ENCODE measurements at regions not wholly inside any gene's neighbourhood (a gene's known extent, or its start where the extent isn't known, plus 50 kb on each side); places are given as distances from the start of the nearest gene placed in this dataset.

- H3K9ac ChIP-seq (ENCODE audit: insufficient read depth, low read length), result no peak overlapping the region
- H3K79me2 ChIP-seq (ENCODE audit: control insufficient read depth, insufficient read depth, low read length), result no peaks in the 10 kb centered on the region
- no peaks in the 10 kb centered on the region for H4K20me1 ChIP-seq (ENCODE audit: control insufficient read depth, extremely low read depth, insufficient read depth, low read length)
- TF ChIP-seq EZH2 (IDR thresholded peaks at IDR 0.05; ENCODE audit: low read length, missing control alignments), result no peak
- no peak for TF ChIP-seq CTCF (conservative IDR thresholded peaks at IDR 0.05 in 1 of 2, IDR thresholded peaks at IDR 0.05 in 1 of 2; ENCODE audit: low read depth in 1 of 2, low read length in 2 of 2)
- no peak overlapping the region for H3K4me3 ChIP-seq (replicated peaks in 1 of 4; ENCODE audit: control extremely low read depth in 1 of 4, insufficient read depth in 1 of 4, low read depth in 3 of 4, low read length in 4 of 4)
- peaks cover 42% of the 10 kb centered on the region for H3K27me3 ChIP-seq (ENCODE audit: control insufficient read depth, insufficient read depth, low read length)
- H2AFZ ChIP-seq (ENCODE audit: low read length), result no peak overlapping the region
- no peak overlapping the region for H3K4me2 ChIP-seq (ENCODE audit: extremely low read depth, insufficient read depth, low read length)
- H3K27ac ChIP-seq (ENCODE audit: insufficient read depth, low read length), result no peak overlapping the region
- H3K36me3 ChIP-seq (ENCODE audit: control insufficient read depth, insufficient read depth, low read length), result no peaks in the 10 kb centered on the region
- H3K9me3 ChIP-seq (ENCODE audit: control insufficient read depth, insufficient read depth, low read depth, low read length), result no peaks in the 10 kb centered on the region
- no peak for DNase-seq (ENCODE audit: low read depth in 2 of 2)
- no peaks in the 10 kb centered on the region for H3K4me1 ChIP-seq (ENCODE audit: control insufficient read depth, extremely low read depth, insufficient read depth, low read length)
Measured at GRCh38 chr9:113785334-113785733, 90.8 kb upstream of the ZNF618 start.

- Histone ChIP-seq H3K36me3 (ENCODE audit: control insufficient read depth, insufficient read depth, low read length) (no peaks in the 10 kb centered on the region), H3K27me3 (ENCODE audit: control insufficient read depth, insufficient read depth, low read length) (peaks cover 46% of the 10 kb centered on the region), H3K4me3 (replicated peaks in 1 of 4; ENCODE audit: control extremely low read depth in 1 of 4, insufficient read depth in 1 of 4, low read depth in 3 of 4, low read length in 4 of 4) (no peak overlapping the region), H2AFZ (ENCODE audit: low read length) (no peak overlapping the region), H3K4me2 (ENCODE audit: extremely low read depth, insufficient read depth, low read length) (no peak overlapping the region), H3K4me1 (ENCODE audit: control insufficient read depth, extremely low read depth, insufficient read depth, low read length) (no peaks in the 10 kb centered on the region), H3K9ac (ENCODE audit: insufficient read depth, low read length) (no peak overlapping the region), H3K79me2 (ENCODE audit: control insufficient read depth, insufficient read depth, low read length) (no peaks in the 10 kb centered on the region), H3K27ac (ENCODE audit: insufficient read depth, low read length) (no peak overlapping the region), H3K9me3 (ENCODE audit: control insufficient read depth, insufficient read depth, low read depth, low read length) (no peaks in the 10 kb centered on the region), H4K20me1 (ENCODE audit: control insufficient read depth, extremely low read depth, insufficient read depth, low read length) (peaks cover 2% of the 10 kb centered on the region)
- no peak for DNase-seq (ENCODE audit: low read depth in 2 of 2)
- TF ChIP-seq EZH2 (IDR thresholded peaks at IDR 0.05; ENCODE audit: low read length, missing control alignments) (no peak), CTCF (conservative IDR thresholded peaks at IDR 0.05 in 1 of 2, IDR thresholded peaks at IDR 0.05 in 1 of 2; ENCODE audit: low read depth in 1 of 2, low read length in 2 of 2) (no peak)
Measured at GRCh38 chr9:113786071-113786470, 90.0 kb upstream of the ZNF618 start.

GRCh38 chr9:113787871-113788270, 88.2 kb upstream of the ZNF618 start:
- peaks cover 2% of the 10 kb centered on the region for H4K20me1 ChIP-seq (ENCODE audit: control insufficient read depth, extremely low read depth, insufficient read depth, low read length)
- H3K9me3 ChIP-seq (ENCODE audit: control insufficient read depth, insufficient read depth, low read depth, low read length), result no peaks in the 10 kb centered on the region
- TF ChIP-seq EZH2 (IDR thresholded peaks at IDR 0.05; ENCODE audit: low read length, missing control alignments) (no peak), CTCF (conservative IDR thresholded peaks at IDR 0.05 in 1 of 2, IDR thresholded peaks at IDR 0.05 in 1 of 2; ENCODE audit: low read depth in 1 of 2, low read length in 2 of 2) (no peak)
- no peaks in the 10 kb centered on the region for H3K36me3 ChIP-seq (ENCODE audit: control insufficient read depth, insufficient read depth, low read length)
- no peak overlapping the region for H2AFZ ChIP-seq (ENCODE audit: low read length)
- H3K27ac ChIP-seq (ENCODE audit: insufficient read depth, low read length), result no peak overlapping the region
- peaks cover 47% of the 10 kb centered on the region for H3K27me3 ChIP-seq (ENCODE audit: control insufficient read depth, insufficient read depth, low read length)
- H3K4me1 ChIP-seq (ENCODE audit: control insufficient read depth, extremely low read depth, insufficient read depth, low read length), result no peaks in the 10 kb centered on the region
- H3K4me2 ChIP-seq (ENCODE audit: extremely low read depth, insufficient read depth, low read length), result no peak overlapping the region
- H3K9ac ChIP-seq (ENCODE audit: insufficient read depth, low read length), result no peak overlapping the region
- no peak overlapping the region for H3K4me3 ChIP-seq (replicated peaks in 1 of 4; ENCODE audit: control extremely low read depth in 1 of 4, insufficient read depth in 1 of 4, low read depth in 3 of 4, low read length in 4 of 4)
- DNase-seq (ENCODE audit: low read depth in 2 of 2), result no peak
- H3K79me2 ChIP-seq (ENCODE audit: control insufficient read depth, insufficient read depth, low read length), result no peaks in the 10 kb centered on the region

Data from fibroblast of lung (primary cell).